ENCODE measurements at regions not wholly inside any gene's neighbourhood (a gene's known extent, or its start where the extent isn't known, plus 50 kb on each side); places are given as distances from the start of the nearest gene placed in this dataset.

DNA sequence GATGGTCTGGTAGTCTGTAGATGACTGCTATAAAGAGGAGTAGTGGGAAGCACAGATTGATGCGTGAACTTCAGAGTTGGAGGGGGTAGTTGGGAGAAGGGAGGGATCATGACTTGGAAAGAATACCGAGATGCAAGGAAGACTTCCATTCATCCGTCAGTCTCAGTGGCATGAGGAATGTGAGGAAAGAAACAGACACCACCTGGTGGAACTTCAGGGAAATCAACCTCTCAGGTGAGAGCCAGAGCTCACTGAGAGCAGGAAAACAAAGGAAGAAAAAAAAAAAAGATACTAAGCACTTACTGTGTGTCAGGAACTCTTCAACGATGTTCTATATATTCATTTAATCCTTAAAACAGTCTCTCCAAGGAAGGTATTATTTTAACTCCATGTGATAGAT, 172.4 kb downstream of the OXSM start:
- POLR2A ChIA-PET: no interaction called here
- no peak for DNase-seq (ENCODE audit: low read depth, low spot score)
- no TSS peak for BruUV-seq (replicated peaks)

DNA sequence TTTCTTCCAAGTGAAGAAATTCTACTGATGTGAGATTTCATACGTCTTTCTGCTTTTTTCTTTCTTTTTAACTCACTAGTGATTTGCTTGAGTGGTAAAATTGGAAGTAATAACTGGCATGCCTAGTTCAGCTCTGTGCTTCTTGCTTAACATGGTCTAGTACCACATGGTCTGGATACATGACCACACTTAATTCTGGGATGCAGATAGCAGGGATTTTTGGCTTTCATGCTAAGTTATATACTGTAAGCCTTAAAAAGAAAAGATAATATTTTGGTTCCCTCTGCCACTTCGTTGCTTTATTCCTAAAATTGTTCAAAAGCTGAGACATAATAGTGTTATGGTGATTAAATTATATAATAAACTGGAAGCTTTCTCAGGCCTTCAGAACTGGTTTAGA, 174.3 kb downstream of the OXSM start:
- intact Hi-C loops (cut with micrococcal nuclease; ENCODE audit: unreplicated experiment): no loop called here
- no peaks in the 10 kb centered on the region for H3K9me3 ChIP-seq (replicated peaks; ENCODE audit: control insufficient read depth, insufficient read depth, low read length)
- ChIA-PET SMC1A (ENCODE audit: uncharacterized antibody, unreplicated experiment) (no interaction called here), POLR2A (no interaction called here), CTCF (no interaction called here), RAD21 (ENCODE audit: unreplicated experiment) (no interaction called here)
- H4K20me1 ChIP-seq (ENCODE audit: control insufficient read depth, insufficient read depth): no peaks in the 10 kb centered on the region
- H3K4me3 ChIP-seq: no peak overlapping the region
- in situ Hi-C loops (cut with MboI): no loop called here
- no TSS peak for BruUV-seq (replicated peaks)
- H3K36me3 ChIP-seq (ENCODE audit: control insufficient read depth in 2 of 2, insufficient read depth in 2 of 2, low read length in 1 of 2): no peaks in the 10 kb centered on the region
- H3K27me3 ChIP-seq (replicated peaks in 1 of 2; ENCODE audit: control insufficient read depth in 2 of 2, insufficient read depth in 2 of 2, low read length in 1 of 2): no peaks in the 10 kb centered on the region
- WGBS (ENCODE audit: insufficient coverage, insufficient replicate concordance, low lambda C conversion rate, missing lambda C conversion rate): 0% methylated on average over 2 of the region's 2 CpGs
- no peak overlapping the region for H3K4me2 ChIP-seq (ENCODE audit: control insufficient read depth, insufficient read depth)
- no peak overlapping the region for H3K9ac ChIP-seq (ENCODE audit: control insufficient read depth, insufficient read depth, low read length)
- no peak for DNase-seq (ENCODE audit: low read depth, low spot score)
- no peak for ATAC-seq
- no peaks in the 10 kb centered on the region for H3K4me1 ChIP-seq (ENCODE audit: control insufficient read depth, insufficient read depth, low read length)
- TF ChIP-seq JUND (IDR thresholded peaks at IDR 0.05; ENCODE audit: low read depth, low read length): no peak
- TF ChIP-seq ESRRA (IDR thresholded peaks at IDR 0.05; ENCODE audit: low read length): no peak
- H2AFZ ChIP-seq (ENCODE audit: control insufficient read depth, low read depth, low read length): no peak overlapping the region
- FAIRE-seq: no peak
- no peak overlapping the region for H3K27ac ChIP-seq (ENCODE audit: control insufficient read depth, insufficient read depth)
- H3K79me2 ChIP-seq (ENCODE audit: control insufficient read depth, insufficient read depth, low read length): no peaks in the 10 kb centered on the region

More for the DNA sequence above, 172.4 kb downstream of the OXSM start:
- RAD21 ChIA-PET (ENCODE audit: unreplicated experiment): no interaction called here
- SMC1A ChIA-PET (ENCODE audit: uncharacterized antibody, unreplicated experiment): no interaction called here
- no peak overlapping the region for H3K4me2 ChIP-seq (ENCODE audit: control insufficient read depth, insufficient read depth)
- in situ Hi-C loops (cut with MboI): no loop called here
- no peak overlapping the region for H3K9ac ChIP-seq (ENCODE audit: control insufficient read depth, insufficient read depth, low read length)
- H3K36me3 ChIP-seq (ENCODE audit: control insufficient read depth in 2 of 2, insufficient read depth in 2 of 2, low read length in 1 of 2): no peaks in the 10 kb centered on the region
- H3K4me1 ChIP-seq (ENCODE audit: control insufficient read depth, insufficient read depth, low read length): no peaks in the 10 kb centered on the region
- H3K27me3 ChIP-seq (replicated peaks in 1 of 2; ENCODE audit: control insufficient read depth in 2 of 2, insufficient read depth in 2 of 2, low read length in 1 of 2): no peaks in the 10 kb centered on the region
- no peak for TF ChIP-seq STAT1 (conservative IDR thresholded peaks at IDR 0.05)
- TF ChIP-seq, protein P1, sequence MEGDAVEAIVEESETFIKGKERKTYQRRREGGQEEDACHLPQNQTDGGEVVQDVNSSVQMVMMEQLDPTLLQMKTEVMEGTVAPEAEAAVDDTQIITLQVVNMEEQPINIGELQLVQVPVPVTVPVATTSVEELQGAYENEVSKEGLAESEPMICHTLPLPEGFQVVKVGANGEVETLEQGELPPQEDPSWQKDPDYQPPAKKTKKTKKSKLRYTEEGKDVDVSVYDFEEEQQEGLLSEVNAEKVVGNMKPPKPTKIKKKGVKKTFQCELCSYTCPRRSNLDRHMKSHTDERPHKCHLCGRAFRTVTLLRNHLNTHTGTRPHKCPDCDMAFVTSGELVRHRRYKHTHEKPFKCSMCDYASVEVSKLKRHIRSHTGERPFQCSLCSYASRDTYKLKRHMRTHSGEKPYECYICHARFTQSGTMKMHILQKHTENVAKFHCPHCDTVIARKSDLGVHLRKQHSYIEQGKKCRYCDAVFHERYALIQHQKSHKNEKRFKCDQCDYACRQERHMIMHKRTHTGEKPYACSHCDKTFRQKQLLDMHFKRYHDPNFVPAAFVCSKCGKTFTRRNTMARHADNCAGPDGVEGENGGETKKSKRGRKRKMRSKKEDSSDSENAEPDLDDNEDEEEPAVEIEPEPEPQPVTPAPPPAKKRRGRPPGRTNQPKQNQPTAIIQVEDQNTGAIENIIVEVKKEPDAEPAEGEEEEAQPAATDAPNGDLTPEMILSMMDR (IDR thresholded peaks at IDR 0.05 in 2 of 3, conservative IDR thresholded peaks at IDR 0.05 in 1 of 3; ENCODE audit: control insufficient read depth in 2 of 3, extremely low read depth in 1 of 3, insufficient read depth in 1 of 3, low read depth in 3 of 3, low read length in 3 of 3): 0 out of 6 replicates have a peak, but pooled peaks of 1 of the 3 experiments have one; percentile 4
- TF ChIP-seq RAD21 (IDR thresholded peaks at IDR 0.05; ENCODE audit: insufficient read depth, low read depth, low read length): 0 out of 2 replicates have a peak, but pooled peaks have one; percentile 10
- H3K79me2 ChIP-seq (ENCODE audit: control insufficient read depth, insufficient read depth, low read length): no peaks in the 10 kb centered on the region
- no peak for ATAC-seq
- CTCF ChIA-PET: no interaction called here
- H3K27ac ChIP-seq (ENCODE audit: control insufficient read depth, insufficient read depth): no peak overlapping the region
- H3K4me3 ChIP-seq: no peak overlapping the region
- FAIRE-seq: no peak
- no peaks in the 10 kb centered on the region for H3K9me3 ChIP-seq (replicated peaks; ENCODE audit: control insufficient read depth, insufficient read depth, low read length)
- no peak overlapping the region for H2AFZ ChIP-seq (ENCODE audit: control insufficient read depth, low read depth, low read length)
- 42% methylated on average over 3 of the region's 4 CpGs for WGBS (ENCODE audit: insufficient coverage, insufficient replicate concordance, low lambda C conversion rate, missing lambda C conversion rate)
- no peaks in the 10 kb centered on the region for H4K20me1 ChIP-seq (ENCODE audit: control insufficient read depth, insufficient read depth)
- intact Hi-C loops (cut with micrococcal nuclease; ENCODE audit: unreplicated experiment): no loop called here
